Hippocampal formation (tissue), 2 donors: ENCODE measurements at regions not wholly inside any gene's neighbourhood (a gene's known extent, or its start where the extent isn't known, plus 50 kb on each side); places are given as distances from the start of the nearest gene placed in this dataset.

Experiments used
- DNase-seq, 2 donors: peaks; one replicate each; lab custom pipeline; 2025; lab: John Stamatoyannopoulos, UW

DNA sequence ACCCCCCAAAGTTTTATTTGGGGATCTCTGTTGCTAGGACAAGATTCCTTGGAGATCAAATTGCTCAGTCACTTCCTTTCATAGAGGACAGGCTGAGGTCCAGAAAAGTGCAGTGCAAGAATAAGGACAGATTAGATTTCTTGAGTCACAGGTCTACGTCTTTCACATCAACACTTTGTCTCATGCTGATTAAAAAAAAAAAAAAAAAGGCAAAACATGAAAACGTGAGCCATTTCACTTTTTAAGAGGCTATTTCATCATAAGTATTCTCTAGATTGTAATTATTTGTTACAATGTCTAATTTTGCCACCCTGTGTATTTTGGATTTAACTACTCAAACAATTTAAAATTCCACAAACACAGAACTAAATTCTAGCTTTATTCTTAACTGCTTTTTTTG lies 647.0 kb downstream of the TRAM1L1 start:
- DNase-seq = no peak

- DNase-seq = no peak
Measured at GRCh38 chr4:116427666-116428065, 657.7 kb downstream of the TRAM1L1 start.

DNA sequence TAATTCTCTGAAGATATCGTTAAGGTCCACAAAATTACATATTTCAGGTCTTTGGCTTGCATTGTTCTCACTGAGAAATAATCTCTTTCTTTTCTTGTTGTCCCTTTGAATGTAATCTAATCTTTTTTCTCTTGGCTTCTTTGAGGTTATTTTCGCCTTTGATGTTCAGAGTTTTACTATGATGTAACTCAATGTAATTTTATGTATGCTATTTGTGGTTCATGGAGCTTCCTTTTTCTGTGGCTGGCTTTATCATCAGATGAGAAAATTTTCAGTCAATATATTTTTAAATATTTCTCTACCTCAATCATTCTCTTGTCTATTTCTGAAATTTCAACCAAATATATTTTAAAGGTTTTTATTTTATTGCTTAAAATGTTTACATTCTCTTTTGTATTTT lies 672.2 kb downstream of the TRAM1L1 start:
- no peak for DNase-seq

DNA sequence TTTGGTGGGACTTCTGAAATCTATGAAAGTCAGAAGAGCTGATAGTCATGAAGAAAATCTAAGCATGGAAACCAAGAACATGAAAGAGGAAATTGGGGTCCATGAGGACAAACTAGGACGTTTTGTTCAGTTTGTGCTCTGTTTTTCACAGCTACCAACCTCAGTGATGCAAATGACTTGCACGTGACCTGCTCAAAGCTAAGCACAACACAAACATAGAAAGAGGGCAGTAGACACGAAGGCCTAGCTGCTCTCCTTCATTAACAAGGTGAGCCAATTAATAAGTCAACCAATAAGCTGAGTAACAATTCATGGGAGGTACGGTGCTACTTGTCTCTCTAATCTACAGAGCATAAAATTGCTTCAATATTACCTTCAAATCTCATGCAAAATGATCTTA lies 684.1 kb downstream of the TRAM1L1 start:
- no peak for DNase-seq

- DNase-seq = no peak
Measured at GRCh38 chr4:116400480-116400879, 684.9 kb downstream of the TRAM1L1 start.

DNA sequence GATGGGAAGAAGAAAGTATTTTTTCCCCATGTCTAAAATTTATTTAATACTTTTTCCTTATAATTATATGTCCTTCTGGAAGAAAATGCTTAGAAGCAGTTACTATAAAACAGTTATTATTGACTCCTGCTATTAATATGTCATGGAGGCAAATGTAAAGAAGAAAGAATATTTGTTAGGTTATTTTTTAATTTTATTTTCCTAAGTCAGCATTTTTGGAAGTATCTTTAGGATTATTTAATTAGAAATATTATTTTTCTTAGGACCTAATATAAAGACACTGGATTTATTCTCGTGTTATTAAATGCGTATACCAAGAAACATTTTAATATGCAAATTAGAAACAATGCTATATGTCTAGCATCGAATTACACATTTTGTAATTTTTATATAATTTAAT lies 687.7 kb downstream of the TRAM1L1 start:
- DNase-seq = no peak

DNA sequence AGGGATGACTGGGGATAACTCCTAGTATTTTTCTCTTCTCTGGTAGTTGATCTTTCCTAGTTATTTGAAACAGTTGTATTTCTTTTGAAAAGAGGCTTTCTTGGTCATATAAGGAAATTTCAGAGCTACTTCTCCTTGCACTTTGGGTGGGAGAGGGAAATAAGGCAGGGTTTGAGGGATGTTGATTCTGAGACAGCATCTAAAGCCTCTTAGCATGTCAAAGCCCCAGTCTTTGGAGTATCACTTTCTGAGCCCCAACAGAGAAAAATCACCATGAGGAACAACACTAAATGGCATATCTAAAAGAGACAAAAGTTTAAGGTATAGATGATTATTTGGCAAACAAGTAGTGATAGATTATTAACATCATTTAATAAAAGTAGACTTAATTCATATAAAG lies 688.1 kb downstream of the TRAM1L1 start:
- no peak for DNase-seq

DNA sequence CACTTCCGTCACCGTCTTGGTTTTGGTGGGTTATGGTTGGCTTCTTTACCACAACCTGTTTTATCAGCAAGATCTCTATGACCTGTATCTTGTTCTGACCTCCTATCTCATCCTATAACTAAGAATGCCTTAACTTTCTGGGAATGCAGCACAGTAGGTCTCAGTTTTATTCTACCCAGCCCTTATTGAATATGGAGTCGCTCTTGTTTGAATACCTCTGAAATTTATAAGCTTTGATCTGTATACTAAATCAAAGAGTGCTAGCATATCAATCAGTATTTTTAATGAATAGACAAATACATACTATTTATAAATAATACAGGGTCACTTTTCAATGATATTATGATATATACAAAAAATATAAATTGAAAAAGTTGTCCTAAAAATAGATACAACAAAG lies 690.0 kb downstream of the TRAM1L1 start:
- DNase-seq = no peak

DNA sequence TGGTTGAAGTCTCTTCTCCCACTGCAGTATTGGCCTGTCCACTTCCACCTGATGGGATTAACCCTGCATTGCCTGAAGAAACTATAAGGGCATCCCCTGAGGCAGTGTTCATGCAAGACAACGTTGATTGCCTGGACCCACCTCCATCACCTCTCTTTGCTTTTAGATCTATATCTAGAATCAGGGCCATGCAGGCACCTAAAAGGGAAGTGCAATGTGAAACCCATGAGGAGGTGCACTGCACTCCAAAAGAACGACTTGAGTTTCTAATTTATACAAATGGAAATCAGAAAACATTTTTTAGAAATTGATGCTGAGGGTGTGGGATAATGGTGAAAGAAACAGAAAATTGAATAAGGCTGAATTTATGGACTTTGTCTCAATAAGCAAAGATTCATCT lies 694.4 kb downstream of the TRAM1L1 start:
- DNase-seq = no peak

GRCh38 chr4:116389139-116389538 lies 696.2 kb downstream of the TRAM1L1 start:
- DNase-seq = no peak

DNA sequence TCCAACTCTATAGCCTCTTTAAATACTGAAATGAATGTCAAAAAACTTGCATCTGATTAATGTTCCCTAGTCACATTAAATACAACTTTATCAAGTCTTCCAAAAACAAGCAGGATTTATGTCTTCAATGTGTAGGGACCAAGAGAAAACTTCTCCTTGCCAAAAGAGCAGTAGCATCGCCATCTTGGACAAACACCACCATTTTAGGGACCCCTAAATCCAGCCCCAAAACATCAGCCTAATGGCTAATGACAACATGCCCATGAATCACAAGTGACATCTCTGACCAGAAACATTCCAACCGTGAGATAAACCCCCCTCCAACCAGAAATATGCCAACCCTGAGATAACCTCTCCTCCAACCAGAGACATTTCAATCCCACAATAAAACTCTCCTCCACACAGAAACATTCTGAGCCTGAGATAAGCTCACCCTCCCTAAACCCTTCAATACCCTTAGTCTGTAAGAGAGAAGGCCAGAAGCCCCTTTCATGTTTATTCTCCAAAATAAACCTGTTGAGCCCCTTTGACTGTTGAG lies 697.4 kb downstream of the TRAM1L1 start:
- no peak for DNase-seq

DNA sequence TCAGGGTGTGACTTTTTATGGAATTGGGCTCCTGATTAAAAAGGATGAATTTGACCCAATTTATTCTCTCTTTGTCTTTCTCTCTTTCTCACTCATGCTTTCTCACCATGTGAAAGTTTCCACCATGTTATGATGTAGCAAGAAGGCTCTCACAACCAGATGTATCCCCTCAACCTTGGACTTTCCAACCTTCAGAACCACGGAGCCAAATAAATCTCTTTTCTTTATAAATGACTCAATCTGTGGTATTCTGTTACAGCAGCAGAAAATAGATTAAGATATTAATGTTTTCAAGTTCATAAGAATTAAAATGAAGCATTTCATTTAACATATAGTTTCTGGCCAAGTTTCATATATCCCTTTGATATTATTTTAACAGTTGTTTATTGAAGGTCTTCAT lies 698.5 kb downstream of the TRAM1L1 start:
- no peak for DNase-seq

- DNase-seq = no peak
Measured at GRCh38 chr4:116385583-116385982, 699.8 kb downstream of the TRAM1L1 start.

DNA sequence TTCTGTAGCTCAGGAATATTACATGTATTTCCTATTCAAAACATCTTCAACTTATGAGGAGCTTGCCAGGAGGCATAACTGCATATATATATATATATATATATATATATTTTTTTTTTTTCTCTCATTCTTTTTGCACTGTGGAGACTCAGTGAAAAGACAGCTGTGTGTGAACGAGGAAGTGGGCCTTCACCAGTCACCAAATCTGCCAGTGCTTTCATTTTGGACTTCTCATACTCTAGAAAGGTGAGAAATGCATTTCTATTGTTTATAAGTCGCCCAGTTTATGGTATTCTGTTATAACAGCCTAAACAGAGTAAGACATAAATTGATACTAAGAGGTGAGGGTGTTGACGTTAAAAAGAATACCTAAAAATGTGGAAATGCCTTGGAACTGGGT lies 710.6 kb downstream of the TRAM1L1 start:
- DNase-seq = no peak

- no peak for DNase-seq
Measured at GRCh38 chr4:116362583-116362982, 722.8 kb downstream of the TRAM1L1 start.

GRCh38 chr4:116361790-116362189 lies 723.6 kb downstream of the TRAM1L1 start:
- no peak for DNase-seq

DNA sequence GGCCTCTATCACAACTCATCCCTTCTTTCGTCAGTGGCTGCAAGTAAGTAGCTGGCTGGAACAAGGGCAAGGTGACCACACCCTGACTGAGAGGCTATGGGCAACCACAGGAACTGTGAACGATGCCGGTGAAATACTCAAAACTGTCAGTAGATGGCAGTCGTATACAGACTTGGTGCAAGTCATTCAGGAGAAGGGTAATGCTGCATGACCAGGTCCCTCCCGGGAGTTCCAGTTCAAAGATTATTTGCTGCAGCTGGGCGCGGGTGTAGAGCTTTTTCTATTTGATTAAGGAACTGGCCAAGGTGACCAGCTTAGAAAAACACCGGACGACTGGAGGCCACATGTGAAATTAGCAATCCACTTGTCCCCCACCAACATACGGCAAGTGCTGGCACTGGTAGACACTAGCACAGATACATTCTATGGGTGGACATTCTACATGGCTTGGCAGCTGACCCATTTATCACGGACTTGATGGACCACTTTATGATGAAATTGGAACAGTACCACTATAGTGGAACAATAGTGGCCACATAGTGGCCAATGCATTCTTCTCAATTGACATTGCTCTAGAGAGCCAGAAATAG lies 726.6 kb downstream of the TRAM1L1 start:
- no peak for DNase-seq

- no peak for DNase-seq
Measured at GRCh38 chr4:116357758-116358157, 727.6 kb downstream of the TRAM1L1 start.

GRCh38 chr4:116346750-116347149 lies 738.6 kb downstream of the TRAM1L1 start:
- DNase-seq = no peak

- no peak for DNase-seq
Measured at GRCh38 chr4:116343809-116344208, 741.6 kb downstream of the TRAM1L1 start.

DNA sequence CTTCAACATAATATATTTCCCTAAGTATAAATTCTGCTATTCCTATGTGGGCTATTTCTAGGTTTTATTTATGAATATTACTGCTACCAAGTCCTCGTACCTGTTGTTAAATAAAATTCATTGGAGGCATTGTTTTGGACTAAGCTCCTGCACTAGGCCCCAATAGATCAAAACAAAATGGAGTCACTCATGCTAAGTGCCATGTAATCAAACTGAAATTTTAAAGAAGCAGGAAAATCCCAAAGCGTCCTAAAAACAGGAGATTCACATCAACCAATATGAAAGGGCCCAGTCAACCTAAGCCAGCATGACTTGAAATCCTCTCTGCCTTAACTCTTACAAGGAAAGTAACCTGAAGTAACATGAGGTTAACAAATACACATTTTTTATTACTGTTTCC lies 743.2 kb downstream of the TRAM1L1 start:
- DNase-seq = no peak

DNA sequence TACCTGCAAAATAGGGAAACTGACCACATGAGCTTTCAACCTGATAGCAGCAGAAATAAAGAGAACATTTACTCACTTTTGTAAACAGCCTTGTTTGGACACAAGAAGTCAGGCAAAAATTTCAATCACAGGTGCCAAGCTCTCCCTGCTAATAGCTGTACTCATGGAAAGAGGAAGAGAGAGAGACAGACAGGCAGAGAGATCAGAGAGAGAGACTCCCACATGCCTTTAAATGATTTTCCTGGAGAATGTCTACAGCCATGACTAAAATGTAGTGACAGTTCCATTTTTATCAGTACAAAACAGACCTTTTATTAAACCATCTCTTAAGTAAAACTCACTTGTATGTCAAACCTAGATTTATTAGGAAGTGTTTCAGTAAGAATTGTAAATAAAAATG lies 752.9 kb downstream of the TRAM1L1 start:
- DNase-seq = no peak

- no peak for DNase-seq
Measured at GRCh38 chr4:116328261-116328860, 757.0 kb downstream of the TRAM1L1 start.

- DNase-seq = no peak
Measured at GRCh38 chr4:116323606-116324005, 761.8 kb downstream of the TRAM1L1 start.
